ENCODE measurements at regions not wholly inside any gene's neighbourhood (a gene's known extent, or its start where the extent isn't known, plus 50 kb on each side); places are given as distances from the start of the nearest gene placed in this dataset.

GRCh38 chr17:20938988-20939615, 103.7 kb downstream of the USP22 start:
- TF ChIP-seq CTCF (IDR thresholded peaks at IDR 0.05; ENCODE audit: low read length), result no peak
- no peak for TF ChIP-seq EZH2 (optimal IDR thresholded peaks at IDR 0.05; ENCODE audit: low read depth, low read length)

Data from MM.1S (cell line).